GM19324 (cell line): ENCODE measurements at regions not wholly inside any gene's neighbourhood (a gene's known extent, or its start where the extent isn't known, plus 50 kb on each side); places are given as distances from the start of the nearest gene placed in this dataset.
A peak's percentile ranks its signal among the peaks of the same experiment; 100 is the strongest.

Experiments
- ATAC-seq: cut with Tn5 transposase; IDR thresholded peaks from one replicate; pipeline ENCODE4 v1.9.1; 2021; ENCODE audit warnings: mild to moderate bottlenecking, moderate library complexity; ENCODE audit not compliant: unreplicated experiment, low FRiP score

DNA sequence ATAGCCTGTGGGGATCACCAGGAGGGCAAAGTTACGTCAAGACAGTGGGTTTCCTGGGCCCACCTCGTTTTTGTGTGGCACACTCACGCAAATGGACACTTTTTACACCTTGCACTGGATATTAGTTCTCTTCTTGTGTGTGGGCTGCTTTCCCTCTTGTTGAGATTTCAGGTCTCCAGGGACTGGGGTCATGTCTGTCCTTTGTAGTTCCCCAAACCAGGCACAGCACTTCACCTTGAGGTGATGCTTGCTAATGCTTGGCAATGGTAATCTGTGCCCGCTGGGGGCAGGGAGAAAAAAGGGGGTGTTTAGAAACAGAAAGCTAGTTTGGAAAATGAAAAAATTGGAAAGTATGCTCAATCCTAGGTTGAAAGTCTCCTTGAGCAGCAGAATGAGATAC is 195.3 kb downstream of the PTEN start:
- no peak for ATAC-seq

GRCh38 chr10:88059190-88059589 is 195.8 kb downstream of the PTEN start:
- ATAC-seq = no peak

DNA sequence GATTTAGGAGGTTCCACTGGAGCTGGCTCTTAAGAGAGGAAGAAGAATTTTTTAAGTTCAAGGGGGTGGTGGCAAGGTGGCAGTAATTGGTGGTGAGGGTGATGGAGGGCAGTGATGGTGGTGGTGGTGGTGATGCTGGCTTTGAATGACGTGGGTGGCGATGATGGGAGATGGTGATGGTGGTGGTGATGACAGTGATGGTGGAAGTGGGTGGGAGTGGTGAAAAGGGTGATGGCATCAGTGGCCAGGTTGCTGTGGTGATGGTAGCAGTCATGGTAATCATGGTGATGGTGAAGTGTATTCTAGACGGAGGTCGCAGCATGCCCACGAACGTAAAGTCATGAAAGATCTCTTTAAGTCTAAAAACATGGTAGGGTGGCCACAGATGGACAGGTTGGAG is 197.3 kb downstream of the PTEN start:
- ATAC-seq = no peak

GRCh38 chr10:88062385-88062784 is 199.0 kb downstream of the PTEN start:
- ATAC-seq = no peak

DNA sequence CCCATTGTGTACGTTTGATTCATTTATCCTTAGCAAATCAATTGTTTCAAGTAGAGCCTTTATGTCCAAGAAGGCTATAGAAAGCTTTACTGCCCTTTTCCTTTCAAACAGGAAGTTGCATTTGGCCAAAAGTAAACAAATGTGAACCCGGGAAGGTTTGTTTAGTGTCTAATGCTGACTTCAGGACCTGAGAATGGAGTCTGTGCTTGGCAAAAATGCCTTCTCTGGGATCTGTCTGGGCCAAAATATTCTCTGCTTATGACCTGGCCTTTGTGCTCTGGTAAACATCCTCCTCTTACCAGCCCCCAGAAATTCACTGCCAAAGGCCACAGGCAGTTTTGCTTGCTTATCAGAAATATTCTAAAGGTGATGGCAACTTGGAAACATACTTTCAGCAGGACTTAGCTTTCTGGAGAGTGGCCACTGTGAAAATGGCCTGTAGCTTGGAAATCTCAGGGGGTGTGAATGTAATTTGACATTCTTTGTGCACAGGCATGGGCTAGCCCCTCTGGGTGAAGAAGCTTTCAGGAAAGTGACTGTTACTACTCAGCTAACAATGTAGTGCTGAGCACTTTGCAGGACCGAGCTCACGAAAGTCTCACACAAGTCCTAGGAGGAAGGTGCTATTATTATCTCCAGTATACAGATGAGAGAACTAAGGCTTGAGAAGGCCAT is 199.5 kb downstream of the PTEN start:
- ATAC-seq = no peak

GRCh38 chr10:88063861-88064557 is 200.6 kb downstream of the PTEN start:
- no peak for ATAC-seq

GRCh38 chr10:88064608-88065382 is 201.4 kb downstream of the PTEN start:
- peak; percentile 43 for ATAC-seq

DNA sequence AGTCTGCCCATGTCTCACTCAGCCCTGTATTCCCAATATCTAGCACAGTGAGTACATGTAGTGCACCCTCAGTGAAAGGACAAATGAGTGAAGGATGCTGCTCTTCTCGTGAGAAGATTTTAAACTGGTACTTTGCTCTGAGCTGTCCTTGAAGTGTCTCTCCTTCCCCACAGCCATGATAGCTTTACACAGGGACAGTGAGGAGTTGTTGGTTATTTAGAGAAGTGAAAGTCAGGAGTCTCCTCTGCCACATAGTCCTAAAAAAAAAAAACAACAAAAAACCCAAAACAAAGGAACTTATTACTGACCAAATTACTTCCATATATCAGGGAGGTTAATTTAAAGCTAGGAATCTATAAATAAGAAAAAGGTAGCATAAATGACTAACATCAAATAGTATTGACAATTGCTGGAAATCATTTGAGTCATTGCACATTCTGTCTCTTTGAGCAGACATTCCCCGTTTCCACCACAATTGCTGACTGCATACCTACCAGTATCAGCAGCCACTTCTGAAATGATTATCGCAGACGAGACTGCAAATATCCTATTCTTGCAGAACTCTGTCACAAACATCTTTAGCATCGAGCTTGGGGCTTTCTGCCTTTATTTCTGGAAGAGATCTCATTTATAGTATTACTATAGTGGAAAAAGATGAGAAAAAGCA is 202.1 kb downstream of the PTEN start:
- ATAC-seq = no peak

- no peak for ATAC-seq
Observed at GRCh38 chr10:88066319-88066718, 202.9 kb downstream of the PTEN start.

GRCh38 chr10:88066876-88067275 is 203.5 kb downstream of the PTEN start:
- no peak for ATAC-seq

DNA sequence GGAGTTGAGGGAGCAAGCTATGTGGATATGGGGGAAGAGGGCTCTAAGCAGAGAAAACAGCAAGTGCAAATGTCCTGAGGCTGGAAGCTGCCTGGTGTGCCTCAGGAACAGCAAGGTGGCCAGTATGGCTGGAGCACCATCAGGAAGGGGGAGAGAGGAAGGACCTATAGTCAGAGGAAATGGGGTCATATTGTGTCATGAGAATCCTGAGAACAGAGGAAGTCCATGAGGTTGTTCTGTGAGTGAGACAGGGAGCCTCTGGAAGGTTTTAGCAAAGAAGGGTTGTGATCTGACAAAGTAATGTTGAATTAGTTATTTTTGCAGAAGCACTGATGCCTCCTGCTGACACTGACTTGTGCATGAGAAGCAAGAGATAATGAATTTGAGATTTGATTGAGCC is 204.3 kb downstream of the PTEN start:
- no peak for ATAC-seq

DNA sequence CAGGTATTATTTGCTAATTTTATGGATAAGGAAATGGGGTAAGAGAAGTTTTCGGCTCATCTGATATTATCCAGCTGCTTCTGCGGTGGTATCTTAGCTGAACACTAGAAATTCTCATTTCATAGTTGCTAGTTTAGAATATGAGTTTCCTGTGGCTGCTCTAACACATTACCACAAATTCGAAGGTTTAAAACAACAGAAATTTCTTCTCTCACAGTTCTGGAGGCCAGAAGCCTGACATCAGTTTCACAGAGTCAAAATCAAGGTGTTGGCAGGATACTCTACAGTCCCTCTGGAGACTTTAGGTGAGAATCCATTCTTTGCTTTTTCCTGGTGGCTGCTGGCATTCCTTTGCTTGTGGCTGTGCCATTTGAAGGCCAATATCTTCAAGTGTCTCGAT is 205.9 kb downstream of the PTEN start:
- no peak for ATAC-seq

DNA sequence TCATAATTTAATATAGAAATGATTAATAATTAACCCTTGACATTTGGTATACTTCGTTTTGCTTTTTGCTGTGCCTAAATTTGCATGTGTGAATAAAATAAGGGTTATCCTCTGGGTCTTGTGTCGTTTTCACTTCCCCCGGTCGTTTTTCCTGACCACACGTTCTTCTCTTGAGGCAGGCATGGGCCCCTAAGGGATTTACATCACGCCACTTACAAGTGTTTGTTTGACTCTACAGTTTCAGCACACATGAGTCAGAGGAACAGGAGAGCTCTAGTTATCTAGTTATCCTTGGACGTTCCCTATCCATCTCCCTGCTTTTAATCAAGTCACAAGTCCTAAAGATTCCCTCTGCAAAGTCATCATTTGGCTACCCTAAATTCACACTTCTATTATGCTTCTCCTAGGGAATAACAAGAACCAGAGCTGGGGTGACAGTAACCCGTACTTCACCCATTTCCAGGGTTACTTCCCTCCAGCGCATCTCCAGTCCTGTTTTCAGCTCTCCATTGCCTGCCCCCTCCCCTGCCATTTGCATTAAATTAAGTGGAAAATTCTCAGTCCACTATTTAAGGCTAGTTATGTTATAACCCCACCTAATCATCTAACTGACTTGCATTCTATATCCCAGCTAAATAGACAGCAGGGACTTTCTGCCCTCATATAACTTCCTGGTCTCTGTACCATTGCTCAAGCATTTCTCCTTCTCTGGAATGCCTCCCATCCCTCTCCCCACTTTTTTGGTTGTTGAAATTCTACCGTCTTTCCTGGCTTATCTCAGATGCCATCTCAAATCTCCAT is 206.9 kb downstream of the PTEN start:
- ATAC-seq = peak; percentile 56

DNA sequence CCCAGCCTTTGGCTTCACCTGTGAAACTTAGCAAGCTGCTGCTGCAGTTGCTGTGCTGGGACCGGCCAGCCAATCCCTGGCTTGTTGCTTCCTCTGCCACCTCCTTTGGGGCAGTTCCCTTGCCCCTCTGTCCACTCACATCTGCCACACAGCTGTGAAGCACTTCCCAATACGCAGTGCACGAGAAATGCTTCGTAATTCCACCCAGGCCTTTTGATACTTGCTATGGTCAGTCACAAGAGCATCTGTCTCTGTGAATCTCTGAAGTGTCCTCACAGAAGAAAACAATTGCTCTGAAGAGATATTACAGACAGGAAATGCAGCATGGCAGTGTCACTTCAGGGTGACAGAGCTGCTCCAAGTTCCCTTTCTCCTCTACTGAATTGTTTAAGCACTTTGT is 208.5 kb downstream of the PTEN start:
- no peak for ATAC-seq

GRCh38 chr10:88073682-88074081 is 210.3 kb downstream of the PTEN start:
- no peak for ATAC-seq

DNA sequence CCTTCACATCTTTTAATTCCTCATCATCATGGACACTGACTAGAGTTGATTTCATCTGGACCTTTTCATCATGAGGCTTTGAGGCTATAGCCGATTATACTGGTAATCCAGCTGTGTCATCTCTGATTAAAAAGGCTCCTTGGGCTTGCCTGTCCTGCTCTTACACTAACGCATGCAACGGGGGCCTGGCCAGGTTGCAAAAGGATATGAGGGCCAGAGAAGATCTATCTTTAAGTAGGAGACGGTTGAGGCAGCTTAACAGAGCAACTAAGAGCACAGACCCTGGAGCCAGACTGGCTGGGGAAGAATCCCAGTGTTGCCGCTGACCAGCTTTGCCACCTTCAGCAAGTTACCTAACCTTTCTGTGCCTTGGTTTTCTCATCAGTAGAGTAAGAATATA is 211.5 kb downstream of the PTEN start:
- ATAC-seq = no peak

GRCh38 chr10:88076027-88076880 is 212.8 kb downstream of the PTEN start:
- no peak for ATAC-seq

DNA sequence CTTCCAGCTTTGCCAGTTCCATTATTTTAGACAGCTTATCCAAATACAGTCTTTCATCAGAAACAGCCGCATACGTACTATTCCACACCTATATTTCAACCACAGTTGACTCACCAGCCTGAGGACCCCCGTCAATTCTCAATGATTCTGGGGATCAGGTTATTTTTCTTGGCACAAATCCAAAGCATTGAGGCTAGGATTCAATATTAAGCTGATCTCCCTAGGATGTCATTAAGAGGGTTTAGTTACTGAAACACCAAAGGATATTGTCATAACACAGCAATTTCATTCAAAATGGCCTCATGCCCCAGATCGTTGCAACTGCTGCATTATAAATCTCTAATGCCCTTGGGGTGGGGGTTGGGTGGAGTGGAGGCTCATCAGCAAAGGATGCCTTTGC is 214.6 kb downstream of the PTEN start:
- ATAC-seq = no peak

DNA sequence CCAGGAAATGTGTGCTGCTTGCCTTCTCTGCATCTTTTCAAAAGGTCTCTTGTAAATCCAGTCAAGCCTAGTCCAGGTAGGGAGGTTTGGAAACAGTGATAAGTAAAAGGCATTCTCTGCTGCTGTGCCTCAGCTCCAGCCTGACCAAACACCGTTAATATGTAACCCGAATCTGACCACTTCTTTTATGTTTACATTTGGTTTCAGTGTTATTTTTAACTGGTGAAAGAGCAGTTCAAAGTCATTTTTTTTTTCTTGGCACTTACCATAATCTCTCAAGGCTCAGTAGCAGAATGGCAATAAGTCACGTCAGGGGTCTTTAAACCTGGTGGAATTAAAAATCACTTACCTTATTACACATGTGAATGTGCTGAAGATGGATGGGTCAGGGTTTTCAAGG is 216.8 kb downstream of the PTEN start:
- no peak for ATAC-seq
